Activated CD4-positive, alpha-beta memory T cell treated with anti-CD3 and anti-CD28 coated beads, Interleukin-2, amount 10 ng/mL, durations not matched to agents 7 days and 5 days (primary cell): ENCODE measurements at regions not wholly inside any gene's neighbourhood (a gene's known extent, or its start where the extent isn't known, plus 50 kb on each side); places are given as distances from the start of the nearest gene placed in this dataset.

Experiments
- CTCF ChIA-PET: fragments of 350-600 bp; sonication (Branson Sonifier 250); formaldehyde crosslinking; loops from one replicate; lab custom pipeline; 2021; ENCODE audit warnings: antibody characterized with exemption, inconsistent platforms; lab: Charles Lee
- POLR2A ChIA-PET: fragments of 350-600 bp; sonication (Branson Sonifier 250); formaldehyde crosslinking; loops from one replicate; lab custom pipeline; 2021; ENCODE audit warnings: antibody characterized with exemption; lab: Charles Lee
- DNase-seq: peaks from one replicate; pipeline ENCODE4 v3.0.0-alpha.2; 2020
- H3K27ac Mint-ChIP-seq: one replicate; pipeline ENCODE4 v1.8.0; 2021; ENCODE audit warnings: mild to moderate bottlenecking, mixed read lengths
- H3K27me3 Mint-ChIP-seq: one replicate; pipeline ENCODE4 v1.8.0; 2021; ENCODE audit warnings: mixed read lengths
- H3K36me3 Mint-ChIP-seq: one replicate; pipeline ENCODE4 v1.8.0; 2021; ENCODE audit warnings: low read depth, mixed read lengths
- H3K4me1 Mint-ChIP-seq: one replicate; pipeline ENCODE4 v1.8.0; 2021; ENCODE audit warnings: mixed read lengths
- H3K4me3 Mint-ChIP-seq: one replicate; pipeline ENCODE4 v1.8.0; 2021; ENCODE audit warnings: mild to moderate bottlenecking, mixed read lengths
- H3K9me3 Mint-ChIP-seq: one replicate; pipeline ENCODE4 v1.8.0; 2021; ENCODE audit warnings: mixed read lengths

- peaks cover 1% of the 10 kb centered on the region for H3K27me3 Mint-ChIP-seq
- H3K9me3 Mint-ChIP-seq: no peaks in the 10 kb centered on the region
- no peak overlapping the region for H3K27ac Mint-ChIP-seq
- CTCF ChIA-PET: no interaction called here
- H3K36me3 Mint-ChIP-seq: no peaks in the 10 kb centered on the region
- DNase-seq: peak; percentile 6
- no peaks in the 10 kb centered on the region for H3K4me1 Mint-ChIP-seq
- no peak overlapping the region for H3K4me3 Mint-ChIP-seq
- POLR2A ChIA-PET: no interaction called here
These were observed 244.4 kb upstream of the TLE3 start for GRCh38 chr15:70342141-70342540.

- Mint-ChIP-seq H3K9me3 (no peaks in the 10 kb centered on the region), H3K4me3 (no peak overlapping the region), H3K36me3 (no peaks in the 10 kb centered on the region), H3K27me3 (peaks cover 3% of the 10 kb centered on the region), H3K4me1 (no peaks in the 10 kb centered on the region), H3K27ac (no peak overlapping the region)
- no peak for DNase-seq
- CTCF ChIA-PET: no interaction called here
- POLR2A ChIA-PET: no interaction called here
These were observed 243.8 kb upstream of the TLE3 start for GRCh38 chr15:70341566-70341965.

GRCh38 chr15:70340494-70340870, 242.8 kb upstream of the TLE3 start:
- CTCF ChIA-PET: no interaction called here
- DNase-seq: no peak
- Mint-ChIP-seq H3K27me3 (peaks cover 12% of the 10 kb centered on the region), H3K9me3 (no peaks in the 10 kb centered on the region), H3K36me3 (no peaks in the 10 kb centered on the region), H3K4me3 (no peak overlapping the region), H3K27ac (no peak overlapping the region), H3K4me1 (no peaks in the 10 kb centered on the region)
- POLR2A ChIA-PET: no interaction called here

- DNase-seq: no peak
- no peak overlapping the region for H3K27ac Mint-ChIP-seq
- H3K9me3 Mint-ChIP-seq: no peaks in the 10 kb centered on the region
- POLR2A ChIA-PET: no interaction called here
- CTCF ChIA-PET: no interaction called here
- H3K36me3 Mint-ChIP-seq: no peaks in the 10 kb centered on the region
- H3K27me3 Mint-ChIP-seq: peaks cover 12% of the 10 kb centered on the region
- H3K4me3 Mint-ChIP-seq: no peak overlapping the region
- H3K4me1 Mint-ChIP-seq: no peaks in the 10 kb centered on the region
These were observed 242.1 kb upstream of the TLE3 start for GRCh38 chr15:70339571-70340493.

GRCh38 chr15:70337277-70338186, 239.8 kb upstream of the TLE3 start:
- no peaks in the 10 kb centered on the region for H3K4me1 Mint-ChIP-seq
- peaks cover 5% of the 10 kb centered on the region for H3K9me3 Mint-ChIP-seq
- no peak for DNase-seq
- H3K4me3 Mint-ChIP-seq: no peak overlapping the region
- no peak overlapping the region for H3K27ac Mint-ChIP-seq
- ChIA-PET POLR2A (no interaction called here), CTCF (no interaction called here)
- H3K27me3 Mint-ChIP-seq: peaks cover 20% of the 10 kb centered on the region
- peaks cover 3% of the 10 kb centered on the region for H3K36me3 Mint-ChIP-seq

GRCh38 chr15:70336425-70337009, 238.8 kb upstream of the TLE3 start:
- H3K27ac Mint-ChIP-seq: no peak overlapping the region
- H3K9me3 Mint-ChIP-seq: peaks cover 5% of the 10 kb centered on the region
- peaks cover 3% of the 10 kb centered on the region for H3K36me3 Mint-ChIP-seq
- no peaks in the 10 kb centered on the region for H3K4me1 Mint-ChIP-seq
- H3K4me3 Mint-ChIP-seq: no peak overlapping the region
- peaks cover 23% of the 10 kb centered on the region for H3K27me3 Mint-ChIP-seq
- ChIA-PET CTCF (no interaction called here), POLR2A (no interaction called here)
- DNase-seq: no peak

GRCh38 chr15:70334286-70334685, 236.6 kb upstream of the TLE3 start:
- H3K36me3 Mint-ChIP-seq: peaks cover 3% of the 10 kb centered on the region
- no peak overlapping the region for H3K4me3 Mint-ChIP-seq
- H3K9me3 Mint-ChIP-seq: peaks cover 5% of the 10 kb centered on the region
- ChIA-PET CTCF (no interaction called here), POLR2A (no interaction called here)
- peaks cover 26% of the 10 kb centered on the region for H3K27me3 Mint-ChIP-seq
- no peak overlapping the region for H3K27ac Mint-ChIP-seq
- H3K4me1 Mint-ChIP-seq: no peaks in the 10 kb centered on the region
- no peak for DNase-seq

- peaks cover 2% of the 10 kb centered on the region for H3K9me3 Mint-ChIP-seq
- POLR2A ChIA-PET: no interaction called here
- no peak overlapping the region for H3K27ac Mint-ChIP-seq
- H3K4me1 Mint-ChIP-seq: no peaks in the 10 kb centered on the region
- H3K27me3 Mint-ChIP-seq: peaks cover 23% of the 10 kb centered on the region
- no peak overlapping the region for H3K4me3 Mint-ChIP-seq
- CTCF ChIA-PET: no interaction called here
- no peaks in the 10 kb centered on the region for H3K36me3 Mint-ChIP-seq
- DNase-seq: no peak
These were observed 231.5 kb upstream of the TLE3 start for GRCh38 chr15:70329179-70329578.

- ChIA-PET POLR2A (no interaction called here), CTCF (no interaction called here)
- H3K4me1 Mint-ChIP-seq: no peaks in the 10 kb centered on the region
- no peaks in the 10 kb centered on the region for H3K9me3 Mint-ChIP-seq
- H3K27ac Mint-ChIP-seq: no peak overlapping the region
- DNase-seq: no peak
- H3K27me3 Mint-ChIP-seq: peaks cover 21% of the 10 kb centered on the region
- no peaks in the 10 kb centered on the region for H3K36me3 Mint-ChIP-seq
- no peak overlapping the region for H3K4me3 Mint-ChIP-seq
These were observed 231.0 kb upstream of the TLE3 start for GRCh38 chr15:70328679-70329115.

GRCh38 chr15:70327856-70328678, 230.3 kb upstream of the TLE3 start:
- Mint-ChIP-seq H3K27me3 (peaks cover 18% of the 10 kb centered on the region), H3K36me3 (no peaks in the 10 kb centered on the region), H3K4me3 (no peak overlapping the region), H3K4me1 (no peaks in the 10 kb centered on the region), H3K27ac (no peak overlapping the region), H3K9me3 (no peaks in the 10 kb centered on the region)
- CTCF ChIA-PET: no interaction called here
- POLR2A ChIA-PET: no interaction called here
- DNase-seq: no peak

GRCh38 chr15:70327328-70327855, 229.7 kb upstream of the TLE3 start:
- ChIA-PET POLR2A (no interaction called here), CTCF (no interaction called here)

More at GRCh38 chr15:70327328-70327855, 229.7 kb upstream of the TLE3 start:
- Mint-ChIP-seq H3K27me3 (peaks cover 18% of the 10 kb centered on the region), H3K4me1 (no peaks in the 10 kb centered on the region), H3K9me3 (no peaks in the 10 kb centered on the region), H3K36me3 (no peaks in the 10 kb centered on the region), H3K27ac (no peak overlapping the region), H3K4me3 (no peak overlapping the region)
- DNase-seq: no peak
